ENCODE measurements at regions not wholly inside any gene's neighbourhood (a gene's known extent, or its start where the extent isn't known, plus 50 kb on each side); places are given as distances from the start of the nearest gene placed in this dataset.

GRCh38 chr2:189954989-189955388 is 107.5 kb downstream of the MSTN start:
- H3K9me3 ChIP-seq, result peaks cover 0 to 10% (median 0%) of the 10 kb centered on the region in 12 donors
- 67 to 77% (median 72%) methylated on average over 3 of the region's 3 CpGs for WGBS, 4 donors
- no peak overlapping the region for H3K27ac ChIP-seq
- no peak for TF ChIP-seq CTCF (IDR thresholded peaks at IDR 0.05)
- TF ChIP-seq POLR2A (IDR thresholded peaks at IDR 0.05), result no peak
- H3K4me1 ChIP-seq, result no peaks in the 10 kb centered on the region
- DNase-seq (no peak), ATAC-seq (no peak)
- intact Hi-C loops (cut with DNase I), result no loop called here
- no peaks in the 10 kb centered on the region for H3K36me3 ChIP-seq
- no peak overlapping the region for H3K4me3 ChIP-seq
- no peaks in the 10 kb centered on the region for H3K27me3 ChIP-seq

GRCh38 chr2:189952536-189953109 is 109.9 kb downstream of the MSTN start:
- Histone ChIP-seq H3K27me3 (no peaks in the 10 kb centered on the region), H3K4me1 (no peaks in the 10 kb centered on the region), H3K27ac (no peak overlapping the region), H3K4me3 (no peak overlapping the region), H3K9me3 (peaks cover 0 to 10% (median 0%) of the 10 kb centered on the region in 12 donors), H3K36me3 (no peaks in the 10 kb centered on the region)
- no peak for DNase-seq
- intact Hi-C loops (cut with DNase I), result no loop called here
- 73 to 80% (median 78%) methylated on average over 3 of the region's 3 CpGs for WGBS, 4 donors
- no peak for TF ChIP-seq CTCF (IDR thresholded peaks at IDR 0.05)
- no peak for TF ChIP-seq POLR2A (IDR thresholded peaks at IDR 0.05)
- no peak for ATAC-seq

GRCh38 chr2:189951791-189952535 is 110.6 kb downstream of the MSTN start:
- no peak for DNase-seq
- ATAC-seq, result no peak
- peaks cover 0 to 10% (median 0%) of the 10 kb centered on the region in 12 donors for H3K9me3 ChIP-seq
- no peaks in the 10 kb centered on the region for H3K4me1 ChIP-seq
- no peaks in the 10 kb centered on the region for H3K27me3 ChIP-seq
- intact Hi-C loops (cut with DNase I), result no loop called here
- no peak overlapping the region for H3K27ac ChIP-seq
- no peak for TF ChIP-seq CTCF (IDR thresholded peaks at IDR 0.05)
- no peak for TF ChIP-seq POLR2A (IDR thresholded peaks at IDR 0.05)
- H3K4me3 ChIP-seq, result no peak overlapping the region
- 55 to 61% (median 58%) methylated on average over 2 of the region's 2 CpGs for WGBS, 4 donors
- H3K36me3 ChIP-seq, result no peaks in the 10 kb centered on the region

GRCh38 chr2:189943009-189943408 is 119.5 kb downstream of the MSTN start:
- H3K27ac ChIP-seq, result no peak overlapping the region
- H3K4me3 ChIP-seq, result no peak overlapping the region
- H3K9me3 ChIP-seq, result peaks cover 0 to 49% (median 34%) of the 10 kb centered on the region in 12 donors
- no peak for DNase-seq
- ATAC-seq, result no peak
- no peaks in the 10 kb centered on the region for H3K36me3 ChIP-seq
- no peaks in the 10 kb centered on the region for H3K4me1 ChIP-seq
- no peaks in the 10 kb centered on the region for H3K27me3 ChIP-seq
- intact Hi-C loops (cut with DNase I), result no loop called here
- TF ChIP-seq POLR2A (IDR thresholded peaks at IDR 0.05) (no peak), CTCF (IDR thresholded peaks at IDR 0.05) (no peak)

All from heart left ventricle (tissue), 16 donors.